Suprapubic skin (tissue), 4 donors: ENCODE measurements at regions not wholly inside any gene's neighbourhood (a gene's known extent, or its start where the extent isn't known, plus 50 kb on each side); places are given as distances from the start of the nearest gene placed in this dataset.

Experiments
- DNase-seq, 2 donors: peaks; one replicate each; pipeline ENCODE4 v3.0.0-alpha.2; 2019; ENCODE audit warnings: low spot score in 2 of 2
- H3K27ac ChIP-seq: fragments of 200-600 bp; sonication (generic); one replicate; pipeline ENCODE4 v1.5.1; 2019
- H3K27me3 ChIP-seq: fragments of 200-600 bp; sonication (generic); one replicate; pipeline ENCODE4 v1.5.1; 2019
- H3K36me3 ChIP-seq: fragments of 200-600 bp; sonication (generic); one replicate; pipeline ENCODE4 v1.5.1; 2019
- H3K4me1 ChIP-seq: fragments of 200-600 bp; sonication (generic); one replicate; pipeline ENCODE4 v1.5.1; 2019
- H3K4me3 ChIP-seq: fragments of 200-600 bp; sonication (generic); one replicate; pipeline ENCODE4 v1.5.1; 2019; ENCODE audit warnings: mild to moderate bottlenecking
- H3K9me3 ChIP-seq: fragments of 200-600 bp; sonication (generic); one replicate; pipeline ENCODE4 v1.5.1; 2019
- CTCF ChIP-seq, 2 donors: fragments of 200-600 bp in 1 of 2; fragments of 450-650 bp in 1 of 2; sonication (generic) in 1 of 2; IDR thresholded peaks; one replicate each; pipeline ENCODE4 v1.5.1; 2016 to 2019; ENCODE audit warnings: antibody characterized with exemption in 2 of 2, mild to moderate bottlenecking in 1 of 2, moderate library complexity in 1 of 2
- EP300 ChIP-seq: sonication (generic); formaldehyde crosslinking; IDR thresholded peaks from one replicate; pipeline ENCODE4 v1.6.1; 2017; ENCODE audit warnings: antibody characterized with exemption
- POLR2A ChIP-seq, 2 donors: fragments of 450-650 bp; IDR thresholded peaks; one replicate each; pipeline ENCODE4 v1.6.1; 2017; ENCODE audit warnings: antibody characterized with exemption in 2 of 2, mild to moderate bottlenecking in 2 of 2, moderate library complexity in 2 of 2
- POLR2AphosphoS5 ChIP-seq, 3 donors: sonication (generic); formaldehyde crosslinking; IDR thresholded peaks; one replicate each; pipeline ENCODE4 v1.6.1; 2017; ENCODE audit warnings: antibody characterized with exemption in 3 of 3
- WGBS: methylation state at CpG from one replicate; pipeline ENCODE4 v1.1.5; 2018; 5-methylcytosine and 5-hydroxymethylcytosine counted together

- Histone ChIP-seq H3K27me3 (peaks cover 23% of the 10 kb centered on the region), H3K36me3 (no peaks in the 10 kb centered on the region), H3K9me3 (no peaks in the 10 kb centered on the region), H3K4me1 (peaks cover 19% of the 10 kb centered on the region), H3K27ac (no peak overlapping the region), H3K4me3 (no peak overlapping the region)
- no peak for TF ChIP-seq POLR2AphosphoS5 (IDR thresholded peaks at IDR 0.05)
- peak in 1 of 2 donors; percentile 48 for DNase-seq
Observed at GRCh38 chr11:134646561-134646960, 234.5 kb upstream of the B3GAT1 start.

GRCh38 chr11:134645576-134645975 lies 233.5 kb upstream of the B3GAT1 start:
- Histone ChIP-seq H3K9me3 (no peaks in the 10 kb centered on the region), H3K4me1 (peaks cover 25% of the 10 kb centered on the region), H3K27me3 (peaks cover 24% of the 10 kb centered on the region), H3K36me3 (no peaks in the 10 kb centered on the region), H3K27ac (no peak overlapping the region), H3K4me3 (no peak overlapping the region)
- 77% methylated on average over 5 of the region's 5 CpGs for WGBS
- DNase-seq, result no peak
- TF ChIP-seq POLR2AphosphoS5 (IDR thresholded peaks at IDR 0.05) (no peak), POLR2A (IDR thresholded peaks at IDR 0.05) (no peak), EP300 (no peak)

- 44% methylated on average over 16 of the region's 20 CpGs for WGBS
- no peak overlapping the region for H3K27ac ChIP-seq
- H3K4me3 ChIP-seq, result no peak overlapping the region
- H3K36me3 ChIP-seq, result no peaks in the 10 kb centered on the region
- DNase-seq, result no peak
- peaks cover 31% of the 10 kb centered on the region for H3K4me1 ChIP-seq
- TF ChIP-seq POLR2A (IDR thresholded peaks at IDR 0.05) (no peak), EP300 (no peak), POLR2AphosphoS5 (IDR thresholded peaks at IDR 0.05) (no peak), CTCF (IDR thresholded peaks at IDR 0.05) (no peak)
- H3K27me3 ChIP-seq, result peaks cover 28% of the 10 kb centered on the region
- H3K9me3 ChIP-seq, result no peaks in the 10 kb centered on the region
Observed at GRCh38 chr11:134644476-134645456, 232.7 kb upstream of the B3GAT1 start.

GRCh38 chr11:134643115-134644012 lies 231.3 kb upstream of the B3GAT1 start:
- Histone ChIP-seq H3K9me3 (no peaks in the 10 kb centered on the region), H3K27ac (no peak overlapping the region), H3K27me3 (peaks cover 28% of the 10 kb centered on the region), H3K4me3 (no peak overlapping the region), H3K4me1 (peaks cover 31% of the 10 kb centered on the region), H3K36me3 (no peaks in the 10 kb centered on the region)
- TF ChIP-seq EP300, result no peak
- DNase-seq, result no peak
- WGBS, result 46% methylated on average over 24 of the region's 24 CpGs

- Histone ChIP-seq H3K9me3 (no peaks in the 10 kb centered on the region), H3K27ac (no peak overlapping the region), H3K27me3 (peaks cover 28% of the 10 kb centered on the region), H3K36me3 (no peaks in the 10 kb centered on the region), H3K4me1 (peaks cover 31% of the 10 kb centered on the region), H3K4me3 (no peak overlapping the region)
- no peak for TF ChIP-seq EP300
- TF ChIP-seq CTCF (IDR thresholded peaks at IDR 0.05), result no peak
- no peak for TF ChIP-seq POLR2AphosphoS5 (IDR thresholded peaks at IDR 0.05)
- TF ChIP-seq POLR2A (IDR thresholded peaks at IDR 0.05), result no peak
- DNase-seq, result no peak
- 61% methylated on average over 3 of the region's 3 CpGs for WGBS
Observed at GRCh38 chr11:134642206-134642605, 230.2 kb upstream of the B3GAT1 start.

- no peaks in the 10 kb centered on the region for H3K9me3 ChIP-seq
- peak overlapping the region; percentile 14 for H3K27ac ChIP-seq
- DNase-seq, result no peak
- H3K4me1 ChIP-seq, result peaks cover 31% of the 10 kb centered on the region
- no peaks in the 10 kb centered on the region for H3K36me3 ChIP-seq
- H3K27me3 ChIP-seq, result peaks cover 28% of the 10 kb centered on the region
- no peak overlapping the region for H3K4me3 ChIP-seq
- whole genome bisulfite sequencing, result 66% methylated on average over 15 of the region's 17 CpGs
- TF ChIP-seq POLR2AphosphoS5 (IDR thresholded peaks at IDR 0.05), result no peak
- no peak for TF ChIP-seq EP300
- TF ChIP-seq CTCF (IDR thresholded peaks at IDR 0.05), result no peak
- TF ChIP-seq POLR2A (IDR thresholded peaks at IDR 0.05), result no peak
Observed at GRCh38 chr11:134640971-134641968, 229.2 kb upstream of the B3GAT1 start.
